Spleen (tissue), 7 donors: ENCODE measurements at regions not wholly inside any gene's neighbourhood (a gene's known extent, or its start where the extent isn't known, plus 50 kb on each side); places are given as distances from the start of the nearest gene placed in this dataset.

ENCODE experiments used
- POLR2AphosphoS5 ChIP-seq, 3 donors: sonication (generic); formaldehyde crosslinking; IDR thresholded peaks; one replicate each; pipeline ENCODE4 v1.5.1; 2017; ENCODE audit warnings: antibody characterized with exemption in 3 of 3
- TF ChIP-seq, protein P1 (sequence below), 11 experiments: fragments of 200-600 bp in 7 of 11; fragments of 450-650 bp in 4 of 11; sonication (generic) in 4 of 11; IDR thresholded peaks in 8 of 11; conservative IDR thresholded peaks in 3 of 11; 1 replicate in 7 of 11; 2 replicates in 4 of 11; pipeline versions ENCODE4 v1.4.0 to v1.8.0; 2016 to 2021; ENCODE audit warnings: antibody characterized with exemption in 11 of 11, inconsistent platforms in 4 of 11, mild to moderate bottlenecking in 1 of 11
- donor health status: DM: no; HTN: no; CAD: no; lungs with moderate emphysema.
- donor health status: DM: no; HTN: no; CAD: no.
- donor health status: DM: no; HTN: no; CAD: no.

DNA sequence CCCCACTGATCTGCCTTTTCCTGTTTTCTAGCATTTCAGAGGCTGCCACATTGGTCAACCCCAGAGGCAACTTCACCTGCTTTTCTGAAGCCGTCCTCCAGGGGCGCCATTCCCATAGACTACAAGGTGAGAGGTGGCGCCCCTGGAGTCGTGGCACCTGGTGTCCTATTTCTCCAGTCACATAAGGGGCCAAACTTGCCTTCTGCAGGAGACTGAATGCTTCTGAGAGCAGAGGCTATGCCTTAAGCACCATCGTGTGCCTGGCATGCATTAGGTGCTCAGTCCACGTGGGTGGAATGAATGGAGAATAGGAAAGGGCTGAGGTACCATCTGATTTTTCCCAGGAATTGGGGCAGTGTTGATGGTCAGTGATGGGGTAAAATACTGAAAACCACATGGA is 164.8 kb downstream of the HAPSTR1 start:
- TF ChIP-seq, protein P1, sequence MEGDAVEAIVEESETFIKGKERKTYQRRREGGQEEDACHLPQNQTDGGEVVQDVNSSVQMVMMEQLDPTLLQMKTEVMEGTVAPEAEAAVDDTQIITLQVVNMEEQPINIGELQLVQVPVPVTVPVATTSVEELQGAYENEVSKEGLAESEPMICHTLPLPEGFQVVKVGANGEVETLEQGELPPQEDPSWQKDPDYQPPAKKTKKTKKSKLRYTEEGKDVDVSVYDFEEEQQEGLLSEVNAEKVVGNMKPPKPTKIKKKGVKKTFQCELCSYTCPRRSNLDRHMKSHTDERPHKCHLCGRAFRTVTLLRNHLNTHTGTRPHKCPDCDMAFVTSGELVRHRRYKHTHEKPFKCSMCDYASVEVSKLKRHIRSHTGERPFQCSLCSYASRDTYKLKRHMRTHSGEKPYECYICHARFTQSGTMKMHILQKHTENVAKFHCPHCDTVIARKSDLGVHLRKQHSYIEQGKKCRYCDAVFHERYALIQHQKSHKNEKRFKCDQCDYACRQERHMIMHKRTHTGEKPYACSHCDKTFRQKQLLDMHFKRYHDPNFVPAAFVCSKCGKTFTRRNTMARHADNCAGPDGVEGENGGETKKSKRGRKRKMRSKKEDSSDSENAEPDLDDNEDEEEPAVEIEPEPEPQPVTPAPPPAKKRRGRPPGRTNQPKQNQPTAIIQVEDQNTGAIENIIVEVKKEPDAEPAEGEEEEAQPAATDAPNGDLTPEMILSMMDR (IDR thresholded peaks at IDR 0.05 in 8 of 11, conservative IDR thresholded peaks at IDR 0.05 in 3 of 11): peak in 4 of 11 experiments; percentile 7 to 44 (median 36)
- no peak for TF ChIP-seq POLR2AphosphoS5 (IDR thresholded peaks at IDR 0.05)
